ENCODE measurements at regions not wholly inside any gene's neighbourhood (a gene's known extent, or its start where the extent isn't known, plus 50 kb on each side); places are given as distances from the start of the nearest gene placed in this dataset.

- Histone ChIP-seq H4K91ac (ENCODE audit: low read depth, low read length, poor library complexity) (no peak overlapping the region), H4K8ac (ENCODE audit: low read depth, low read length) (no peak overlapping the region), H3K27ac (replicated peaks; ENCODE audit: low read length) (no peak overlapping the region), H3K4ac (ENCODE audit: low read length) (no peak overlapping the region), H3K27me3 (ENCODE audit: control insufficient read depth in 3 of 3, insufficient read depth in 3 of 3, low read depth in 1 of 3, low read length in 3 of 3) (no peaks in the 10 kb centered on the region), H2AFZ (ENCODE audit: low read length) (no peak overlapping the region), H3K18ac (ENCODE audit: low read length) (no peak overlapping the region), H3K9me3 (replicated peaks in 1 of 2; ENCODE audit: control insufficient read depth in 2 of 2, insufficient read depth in 1 of 2, low read depth in 1 of 2, low read length in 2 of 2) (no peaks in the 10 kb centered on the region), H3K4me1 (ENCODE audit: control insufficient read depth in 2 of 2, insufficient read depth in 1 of 2, low read depth in 1 of 2, low read length in 2 of 2) (no peaks in the 10 kb centered on the region), H3K23ac (ENCODE audit: low read depth, low read length, poor library complexity) (no peak overlapping the region), H2BK12ac (ENCODE audit: low read length) (no peak overlapping the region), H3K4me3 (ENCODE audit: low read length in 2 of 2) (no peak overlapping the region), H3K14ac (ENCODE audit: low read length) (no peak overlapping the region), H2AK5ac (ENCODE audit: low read depth, low read length) (no peak overlapping the region), H3K9ac (ENCODE audit: low read depth, low read length, poor library complexity) (no peak overlapping the region), H3K4me2 (ENCODE audit: insufficient read depth, low read length, poor library complexity, severe bottlenecking) (no peak overlapping the region), H3K36me3 (replicated peaks in 1 of 2; ENCODE audit: control insufficient read depth in 2 of 2, insufficient read depth in 2 of 2, low read length in 2 of 2) (no peaks in the 10 kb centered on the region), H2BK15ac (ENCODE audit: low read length) (no peak overlapping the region), H2BK5ac (ENCODE audit: low read length) (no peak overlapping the region), H2BK120ac (ENCODE audit: low read depth, low read length) (no peak overlapping the region), H3K79me1 (ENCODE audit: low read depth, low read length) (no peaks in the 10 kb centered on the region)
- WGBS, 2 donors (ENCODE audit: extremely low coverage in 2 of 2, insufficient read length in 2 of 2, insufficient replicate concordance in 1 of 2): no CpG with 5 or more reads among the region's 2 CpGs
- no peak for DNase-seq (ENCODE audit: low spot score)
Observed at GRCh38 chr13:34758628-34759027, 183.4 kb upstream of the NBEA start.

DNA sequence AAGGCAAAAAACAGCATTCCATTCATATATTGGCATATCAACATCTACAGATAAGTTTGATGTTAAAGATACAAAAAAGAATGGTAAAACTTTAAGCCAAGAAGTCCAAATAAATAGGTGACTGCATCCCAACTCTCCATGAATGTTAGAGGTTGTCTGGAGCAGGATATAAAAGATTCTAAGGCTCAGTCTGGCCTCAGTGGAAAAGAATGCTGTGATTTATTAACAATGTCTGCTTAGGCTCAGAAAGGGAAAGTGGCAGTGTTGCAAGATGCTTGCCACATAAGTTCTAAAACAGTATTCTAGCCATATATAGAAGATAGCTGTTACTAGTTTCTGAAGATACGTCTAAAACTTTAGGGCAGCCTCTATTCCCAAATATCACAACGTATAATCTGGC is 179.8 kb upstream of the NBEA start:
- no peak overlapping the region for H2BK5ac ChIP-seq (ENCODE audit: low read length)
- H3K79me1 ChIP-seq (ENCODE audit: low read depth, low read length): no peaks in the 10 kb centered on the region
- H2BK12ac ChIP-seq (ENCODE audit: low read length): no peak overlapping the region
- no peak overlapping the region for H3K4me3 ChIP-seq (ENCODE audit: low read length in 2 of 2)
- DNase-seq (ENCODE audit: low spot score): no peak
- no peaks in the 10 kb centered on the region for H3K9me3 ChIP-seq (replicated peaks in 1 of 2; ENCODE audit: control insufficient read depth in 2 of 2, insufficient read depth in 1 of 2, low read depth in 1 of 2, low read length in 2 of 2)
- H3K9ac ChIP-seq (ENCODE audit: low read depth, low read length, poor library complexity): no peak overlapping the region
- H3K36me3 ChIP-seq (replicated peaks in 1 of 2; ENCODE audit: control insufficient read depth in 2 of 2, insufficient read depth in 2 of 2, low read length in 2 of 2): no peaks in the 10 kb centered on the region
- no peak overlapping the region for H2AK5ac ChIP-seq (ENCODE audit: low read depth, low read length)
- H3K14ac ChIP-seq (ENCODE audit: low read length): no peak overlapping the region
- H2BK15ac ChIP-seq (ENCODE audit: low read length): no peak overlapping the region
- no peak overlapping the region for H3K18ac ChIP-seq (ENCODE audit: low read length)
- no peak overlapping the region for H3K27ac ChIP-seq (replicated peaks; ENCODE audit: low read length)
- H4K91ac ChIP-seq (ENCODE audit: low read depth, low read length, poor library complexity): no peak overlapping the region
- no peak overlapping the region for H2BK120ac ChIP-seq (ENCODE audit: low read depth, low read length)
- no peaks in the 10 kb centered on the region for H3K4me1 ChIP-seq (ENCODE audit: control insufficient read depth in 2 of 2, insufficient read depth in 1 of 2, low read depth in 1 of 2, low read length in 2 of 2)
- no peak overlapping the region for H4K8ac ChIP-seq (ENCODE audit: low read depth, low read length)
- no peak overlapping the region for H3K23ac ChIP-seq (ENCODE audit: low read depth, low read length, poor library complexity)
- no CpG with 5 or more reads among the region's 2 CpGs for WGBS, 2 donors (ENCODE audit: extremely low coverage in 2 of 2, insufficient read length in 2 of 2, insufficient replicate concordance in 1 of 2)
- no peak overlapping the region for H3K4me2 ChIP-seq (ENCODE audit: insufficient read depth, low read length, poor library complexity, severe bottlenecking)
- H3K4ac ChIP-seq (ENCODE audit: low read length): no peak overlapping the region
- H2AFZ ChIP-seq (ENCODE audit: low read length): no peak overlapping the region
- no peaks in the 10 kb centered on the region for H3K27me3 ChIP-seq (ENCODE audit: control insufficient read depth in 3 of 3, insufficient read depth in 3 of 3, low read depth in 1 of 3, low read length in 3 of 3)

DNA sequence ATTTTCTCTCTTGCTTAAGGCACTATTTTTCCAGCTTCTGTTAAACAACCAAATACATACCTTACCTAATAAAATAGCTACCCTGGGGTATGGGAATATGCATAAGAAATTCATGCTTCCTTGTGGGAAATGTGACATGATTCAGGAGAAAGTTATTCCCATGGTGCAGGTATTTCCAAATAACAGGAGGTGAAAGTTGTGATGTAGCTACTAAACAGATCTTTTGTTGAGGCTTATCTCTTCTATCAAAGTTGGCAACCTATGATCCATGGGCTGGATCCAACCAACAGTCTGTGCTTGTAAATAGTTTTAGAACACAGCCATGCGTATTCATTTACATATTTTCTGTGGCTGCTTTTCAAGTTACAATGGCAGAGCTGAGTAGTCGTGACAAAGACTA is 177.8 kb upstream of the NBEA start:
- WGBS, 2 donors (ENCODE audit: extremely low coverage in 2 of 2, insufficient read length in 2 of 2, insufficient replicate concordance in 1 of 2): no CpG with 5 or more reads among the region's 2 CpGs
- Histone ChIP-seq H4K8ac (ENCODE audit: low read depth, low read length) (no peak overlapping the region), H3K27me3 (ENCODE audit: control insufficient read depth in 3 of 3, insufficient read depth in 3 of 3, low read depth in 1 of 3, low read length in 3 of 3) (no peaks in the 10 kb centered on the region), H3K36me3 (replicated peaks in 1 of 2; ENCODE audit: control insufficient read depth in 2 of 2, insufficient read depth in 2 of 2, low read length in 2 of 2) (no peaks in the 10 kb centered on the region), H3K18ac (ENCODE audit: low read length) (no peak overlapping the region), H3K79me1 (ENCODE audit: low read depth, low read length) (no peaks in the 10 kb centered on the region), H3K27ac (replicated peaks; ENCODE audit: low read length) (no peak overlapping the region), H3K4me2 (ENCODE audit: insufficient read depth, low read length, poor library complexity, severe bottlenecking) (no peak overlapping the region), H3K4me1 (ENCODE audit: control insufficient read depth in 2 of 2, insufficient read depth in 1 of 2, low read depth in 1 of 2, low read length in 2 of 2) (no peaks in the 10 kb centered on the region), H3K9ac (ENCODE audit: low read depth, low read length, poor library complexity) (no peak overlapping the region), H3K4ac (ENCODE audit: low read length) (no peak overlapping the region), H2BK12ac (ENCODE audit: low read length) (no peak overlapping the region), H3K23ac (ENCODE audit: low read depth, low read length, poor library complexity) (no peak overlapping the region), H3K9me3 (replicated peaks in 1 of 2; ENCODE audit: control insufficient read depth in 2 of 2, insufficient read depth in 1 of 2, low read depth in 1 of 2, low read length in 2 of 2) (peaks cover 0 to 2% of the 10 kb centered on the region in 2 donors), H3K14ac (ENCODE audit: low read length) (no peak overlapping the region), H2AFZ (ENCODE audit: low read length) (no peak overlapping the region), H2BK15ac (ENCODE audit: low read length) (no peak overlapping the region), H2BK120ac (ENCODE audit: low read depth, low read length) (no peak overlapping the region), H3K4me3 (ENCODE audit: low read length in 2 of 2) (no peak overlapping the region), H2BK5ac (ENCODE audit: low read length) (no peak overlapping the region), H4K91ac (ENCODE audit: low read depth, low read length, poor library complexity) (no peak overlapping the region), H2AK5ac (ENCODE audit: low read depth, low read length) (no peak overlapping the region)
- no peak for DNase-seq (ENCODE audit: low spot score)

DNA sequence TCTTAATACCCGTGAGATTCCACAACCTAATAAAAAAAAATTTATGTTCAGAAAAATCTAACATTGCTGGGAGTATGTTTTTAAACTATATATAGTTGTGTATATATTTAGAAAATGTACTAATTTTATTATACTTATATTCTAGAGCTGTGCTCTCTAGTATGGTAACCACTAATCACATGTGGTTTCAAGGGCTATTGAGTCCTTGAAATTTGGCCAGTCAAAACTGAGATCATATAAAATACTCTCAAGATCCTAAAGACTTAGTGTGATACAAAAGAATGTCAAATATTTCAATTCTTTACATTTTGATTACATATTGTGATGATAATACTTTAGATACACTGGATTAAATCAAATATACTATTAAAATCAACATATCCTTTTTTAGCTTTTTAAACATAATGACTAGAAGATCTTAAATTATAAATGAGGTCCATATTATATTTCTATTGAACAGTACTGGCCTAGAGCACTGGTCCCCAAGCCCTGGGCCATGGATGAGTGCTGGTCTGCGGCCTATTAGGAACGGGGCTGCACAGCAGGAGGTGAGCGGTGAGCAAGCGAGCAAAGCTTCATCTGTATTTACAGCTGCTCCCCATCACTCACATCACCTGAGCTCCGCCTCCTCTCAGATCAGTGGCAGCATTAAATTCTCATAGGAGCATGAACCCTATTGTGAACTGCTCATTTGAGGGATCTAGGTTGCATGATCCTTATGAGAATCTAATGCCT is 176.5 kb upstream of the NBEA start:
- H2BK15ac ChIP-seq (ENCODE audit: low read length): no peak overlapping the region
- H3K4me3 ChIP-seq (ENCODE audit: low read length in 2 of 2): no peak overlapping the region
- no peak overlapping the region for H3K9ac ChIP-seq (ENCODE audit: low read depth, low read length, poor library complexity)
- H2BK12ac ChIP-seq (ENCODE audit: low read length): no peak overlapping the region
- no peak overlapping the region for H3K4me2 ChIP-seq (ENCODE audit: insufficient read depth, low read length, poor library complexity, severe bottlenecking)
- H2AK5ac ChIP-seq (ENCODE audit: low read depth, low read length): no peak overlapping the region
- H3K79me1 ChIP-seq (ENCODE audit: low read depth, low read length): no peaks in the 10 kb centered on the region
- H3K27me3 ChIP-seq (ENCODE audit: control insufficient read depth in 3 of 3, insufficient read depth in 3 of 3, low read depth in 1 of 3, low read length in 3 of 3): no peaks in the 10 kb centered on the region
- no peak overlapping the region for H4K91ac ChIP-seq (ENCODE audit: low read depth, low read length, poor library complexity)
- H2BK120ac ChIP-seq (ENCODE audit: low read depth, low read length): no peak overlapping the region
- H3K23ac ChIP-seq (ENCODE audit: low read depth, low read length, poor library complexity): no peak overlapping the region
- peaks cover 0 to 2% of the 10 kb centered on the region in 2 donors for H3K9me3 ChIP-seq (replicated peaks in 1 of 2; ENCODE audit: control insufficient read depth in 2 of 2, insufficient read depth in 1 of 2, low read depth in 1 of 2, low read length in 2 of 2)
- no peak overlapping the region for H3K4ac ChIP-seq (ENCODE audit: low read length)
- H3K14ac ChIP-seq (ENCODE audit: low read length): no peak overlapping the region
- no peak overlapping the region for H2BK5ac ChIP-seq (ENCODE audit: low read length)
- no peak overlapping the region for H3K18ac ChIP-seq (ENCODE audit: low read length)
- H3K27ac ChIP-seq (replicated peaks; ENCODE audit: low read length): no peak overlapping the region
- H3K36me3 ChIP-seq (replicated peaks in 1 of 2; ENCODE audit: control insufficient read depth in 2 of 2, insufficient read depth in 2 of 2, low read length in 2 of 2): no peaks in the 10 kb centered on the region
- no peak overlapping the region for H4K8ac ChIP-seq (ENCODE audit: low read depth, low read length)
- no peak overlapping the region for H2AFZ ChIP-seq (ENCODE audit: low read length)
- DNase-seq (ENCODE audit: low spot score): no peak
- WGBS, 2 donors (ENCODE audit: extremely low coverage in 2 of 2, insufficient read length in 2 of 2, insufficient replicate concordance in 1 of 2): 100% methylated on average over 1 of the region's 6 CpGs; no CpG with 5 or more reads in 1 of the 2 donors
- H3K4me1 ChIP-seq (ENCODE audit: control insufficient read depth in 2 of 2, insufficient read depth in 1 of 2, low read depth in 1 of 2, low read length in 2 of 2): no peaks in the 10 kb centered on the region

Measured in neuronal stem cell (in vitro differentiated cells).